HG03457 (cell line): ENCODE measurements at regions not wholly inside any gene's neighbourhood (a gene's known extent, or its start where the extent isn't known, plus 50 kb on each side); places are given as distances from the start of the nearest gene placed in this dataset.
"Not testable (repeated sequence)": the region's sequence is repeated elsewhere in the genome, so short reads cannot be mapped to it uniquely, and the experiment has no call there.

ENCODE experiments used
- ATAC-seq: cut with Tn5 transposase; IDR thresholded peaks from one replicate; pipeline ENCODE4 v1.9.1; 2021; ENCODE audit warnings: moderate number of reproducible peaks; ENCODE audit not compliant: unreplicated experiment

DNA sequence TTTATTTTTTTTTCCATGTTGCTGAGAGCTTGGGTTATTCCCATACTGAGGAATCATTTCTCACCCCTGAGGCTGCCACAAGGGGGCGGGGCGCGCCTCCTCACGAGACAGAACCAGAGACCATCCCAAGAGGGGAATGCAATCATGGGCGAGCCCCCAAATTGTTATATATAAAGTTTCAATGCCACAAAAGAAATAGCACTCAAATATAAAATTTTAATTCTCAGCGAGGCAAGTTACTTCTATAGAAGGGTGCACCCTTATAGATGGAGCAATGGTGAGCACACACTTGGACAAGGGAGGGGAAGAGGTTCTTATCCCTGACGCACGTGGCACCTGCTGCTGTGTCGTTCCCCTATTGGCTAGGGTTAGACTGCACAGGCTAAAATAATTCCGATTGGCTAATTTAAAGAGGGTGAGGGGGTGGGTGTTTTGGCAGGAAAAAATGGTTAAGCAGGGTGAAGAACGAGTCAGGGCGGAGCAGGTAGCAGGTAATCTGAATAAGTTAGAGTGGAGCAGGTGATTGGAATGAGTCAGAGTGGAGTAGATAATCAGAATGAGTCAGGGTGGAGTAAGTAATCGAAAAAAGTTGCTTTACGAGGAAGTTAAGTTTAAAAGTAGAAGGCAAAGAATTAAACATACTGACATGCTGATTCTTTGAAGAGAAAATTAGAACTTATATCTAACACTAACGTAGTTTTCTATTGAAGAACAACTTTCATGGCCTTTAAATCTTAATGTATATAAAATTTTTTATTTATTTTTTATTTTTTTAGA is 177.5 kb downstream of the MTCL1 start:
- ATAC-seq = no peak

GRCh38 chr18:8883409-8883668 is 178.0 kb downstream of the MTCL1 start:
- no peak for ATAC-seq

DNA sequence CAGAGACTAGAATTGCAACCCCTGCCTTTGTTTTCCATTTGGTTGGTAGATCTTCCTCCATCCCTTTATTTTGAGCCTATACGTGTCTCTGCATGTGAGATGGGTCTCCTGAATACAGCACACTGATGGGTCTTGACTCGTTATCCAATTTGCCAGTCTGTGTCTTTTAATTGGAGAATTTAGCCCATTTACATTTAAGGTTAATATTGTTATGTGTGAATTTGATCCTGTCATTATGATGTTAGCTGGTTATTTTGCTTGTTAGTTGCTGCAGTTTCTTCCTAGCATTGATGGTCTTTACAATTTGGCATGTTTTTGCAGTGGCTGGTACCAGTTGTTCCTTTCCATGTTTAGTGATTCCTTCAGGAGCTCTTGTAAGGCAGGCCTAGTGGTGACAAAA is 182.5 kb downstream of the MTCL1 start:
- not testable (repeated sequence) for ATAC-seq

- ATAC-seq = no peak
These were observed 184.1 kb downstream of the MTCL1 start for GRCh38 chr18:8889489-8889888.

DNA sequence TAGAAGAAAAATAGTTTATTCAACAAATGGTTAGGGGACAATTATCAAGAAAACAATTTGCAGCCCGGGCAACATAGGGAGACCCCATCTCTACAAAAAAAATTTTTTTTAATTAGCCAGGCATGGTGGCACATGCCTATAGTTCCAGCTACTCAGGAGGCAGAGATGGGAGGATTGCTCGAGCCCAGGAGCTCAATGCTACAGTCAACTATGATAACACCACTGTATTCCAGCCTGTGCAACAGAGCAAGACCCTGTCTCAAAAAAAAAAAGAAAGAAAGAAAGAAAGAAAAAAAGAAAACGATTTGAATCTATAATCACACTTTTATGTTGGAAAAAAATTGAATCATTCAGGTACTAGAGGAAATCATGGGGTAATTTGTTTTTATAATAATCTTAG is 185.1 kb downstream of the MTCL1 start:
- not testable (repeated sequence) for ATAC-seq

DNA sequence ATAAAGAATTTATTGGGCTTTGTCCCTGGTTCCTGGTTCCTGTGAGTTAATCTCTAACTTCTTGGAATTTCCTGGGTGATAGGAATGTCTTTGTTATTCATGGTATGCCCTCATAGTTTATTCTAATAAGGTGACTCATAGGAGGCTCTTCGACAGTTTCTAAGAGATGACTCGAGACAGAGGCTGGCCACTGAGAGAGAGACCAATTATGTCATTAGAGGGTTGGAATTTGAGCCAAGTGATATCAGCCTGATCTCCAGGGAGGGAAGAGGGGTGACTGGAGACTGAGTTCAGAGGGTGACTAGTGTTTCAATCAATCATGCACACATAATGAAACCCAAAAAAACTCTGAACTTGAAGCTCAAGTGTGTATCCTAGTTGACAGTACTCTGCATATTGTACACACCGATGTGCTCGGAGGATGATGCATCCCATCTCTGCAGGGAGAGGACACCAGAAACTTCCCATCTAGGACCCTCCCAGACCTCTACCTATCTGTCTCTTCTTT is 185.7 kb downstream of the MTCL1 start:
- ATAC-seq = no peak

DNA sequence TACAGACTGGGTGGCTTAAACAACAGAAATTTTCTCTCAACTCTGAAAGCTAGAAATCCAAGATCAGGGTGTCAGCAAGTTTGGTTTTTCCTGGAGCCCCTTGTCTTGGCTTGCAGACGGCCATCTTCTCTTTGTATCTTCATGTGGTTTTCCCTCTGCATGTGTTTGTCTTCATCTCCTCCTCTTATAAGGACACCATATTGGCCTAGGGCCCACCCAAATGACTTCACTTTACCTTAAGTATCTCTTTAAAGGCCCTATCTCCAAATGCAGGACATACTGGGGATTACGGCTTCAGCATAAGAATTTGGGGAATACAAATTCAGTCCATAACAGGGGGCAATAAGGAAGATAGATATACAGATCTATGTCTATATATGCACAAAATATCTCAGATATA is 187.9 kb downstream of the MTCL1 start:
- ATAC-seq = no peak

DNA sequence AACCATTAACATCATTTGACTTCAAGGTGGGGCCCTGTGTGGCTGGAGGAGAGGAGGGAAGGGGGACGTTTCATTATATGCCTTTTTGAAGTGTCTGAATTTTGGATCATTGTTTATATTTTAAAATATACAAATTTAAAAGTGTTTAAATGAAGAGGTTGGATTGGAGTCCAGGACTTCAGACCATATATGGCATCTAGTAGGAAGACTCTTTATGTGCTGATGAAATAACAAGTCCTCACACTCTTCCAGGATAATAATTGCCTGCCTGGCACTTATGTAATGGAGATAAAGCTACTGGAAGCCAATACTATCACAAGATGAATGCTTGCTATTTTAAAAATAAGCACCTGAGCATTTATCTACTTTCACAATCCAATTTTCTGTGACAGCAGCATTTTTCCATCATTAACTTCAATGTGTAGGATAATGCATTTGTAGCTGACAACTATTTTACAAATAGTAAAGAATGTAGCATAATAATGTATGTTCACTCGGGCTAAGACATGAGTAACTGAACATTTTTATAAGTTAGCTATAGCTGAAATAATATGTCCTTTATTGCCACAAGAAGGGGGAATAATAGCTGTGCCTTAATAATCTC is 188.4 kb downstream of the MTCL1 start:
- ATAC-seq = no peak

GRCh38 chr18:8894823-8895222 is 189.5 kb downstream of the MTCL1 start:
- ATAC-seq = no peak

DNA sequence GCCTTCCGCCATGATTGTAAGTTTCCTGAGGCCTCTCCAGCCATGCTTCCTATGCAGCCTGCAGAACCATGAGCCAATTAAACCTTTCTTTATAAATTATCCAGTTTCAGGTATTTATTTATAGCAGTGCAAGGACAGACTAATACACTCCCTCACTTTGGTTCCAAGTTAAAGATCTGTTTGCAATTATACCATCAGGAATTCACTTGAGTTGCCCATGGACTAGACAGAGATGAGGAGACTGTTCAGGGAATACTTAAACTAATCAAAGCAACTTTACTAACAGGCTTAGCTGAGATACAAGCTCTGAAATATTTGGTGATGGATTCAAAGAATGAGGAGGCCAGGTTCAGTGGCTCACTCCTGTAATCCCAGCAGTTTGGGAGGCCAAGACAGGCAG is 190.0 kb downstream of the MTCL1 start:
- ATAC-seq = no peak

GRCh38 chr18:8895987-8896619 is 190.7 kb downstream of the MTCL1 start:
- no peak for ATAC-seq

- no peak for ATAC-seq
These were observed 193.6 kb downstream of the MTCL1 start for GRCh38 chr18:8899000-8899399.

DNA sequence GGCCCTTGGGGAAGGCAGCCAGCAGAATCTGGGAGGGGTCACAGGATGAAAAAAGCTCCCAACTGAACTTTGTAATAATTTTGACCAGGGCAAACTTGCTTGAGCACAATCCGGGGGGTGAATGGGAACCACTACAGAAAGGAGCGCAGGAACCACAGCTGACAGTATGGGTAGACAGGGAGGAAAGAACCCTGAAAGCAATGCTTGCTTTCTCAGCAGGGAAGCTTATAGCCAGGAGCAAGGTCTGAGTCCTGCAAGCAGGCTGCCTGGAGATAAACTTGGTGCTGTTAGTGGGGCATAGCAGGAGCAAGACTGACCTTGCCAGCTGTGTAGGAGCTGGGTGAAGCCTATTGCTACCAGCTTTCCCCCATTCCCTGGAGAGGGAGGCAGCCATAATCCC is 195.2 kb downstream of the MTCL1 start:
- no peak for ATAC-seq

GRCh38 chr18:8901019-8901418 is 195.7 kb downstream of the MTCL1 start:
- no peak for ATAC-seq

DNA sequence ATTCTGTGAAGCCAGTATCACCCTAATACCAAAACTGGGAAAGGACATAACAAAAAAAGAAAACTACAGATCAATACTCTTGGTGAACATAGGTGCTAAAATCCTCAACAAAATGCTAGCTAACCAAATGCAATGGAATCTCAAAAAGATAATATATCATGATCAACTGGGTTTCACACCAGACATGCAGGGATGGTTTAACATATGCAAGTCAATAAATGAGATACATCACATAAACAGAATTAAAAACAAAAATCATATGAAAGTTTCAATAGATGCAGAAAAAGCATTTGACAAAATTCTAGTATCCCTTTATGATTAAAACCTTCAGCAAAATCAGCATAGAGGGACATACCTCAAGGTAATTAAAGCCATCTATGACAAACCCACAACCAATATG is 198.2 kb upstream of the NDUFV2 start:
- ATAC-seq = no peak

GRCh38 chr18:8908792-8909510 is 193.5 kb upstream of the NDUFV2 start:
- ATAC-seq = no peak

- ATAC-seq = no peak
These were observed 192.2 kb upstream of the NDUFV2 start for GRCh38 chr18:8910186-8910822.

- no peak for ATAC-seq
These were observed 191.7 kb upstream of the NDUFV2 start for GRCh38 chr18:8910843-8911242.

GRCh38 chr18:8911408-8912340 is 190.8 kb upstream of the NDUFV2 start:
- ATAC-seq = no peak
